BLaER1 treated with 17β-estradiol and CSF1 and Interleukin-3, amounts not matched to agents 10 nM and 100 nM (cell line): ENCODE measurements at regions not wholly inside any gene's neighbourhood (a gene's known extent, or its start where the extent isn't known, plus 50 kb on each side); places are given as distances from the start of the nearest gene placed in this dataset.

Experiments
- H3K27ac ChIP-seq, 11 experiments: shearing (Covaris generic); formaldehyde crosslinking; 2 replicates each; pipeline ENCODE4 v1.8.1; 2022
- H3K27me3 ChIP-seq, 11 experiments: shearing (Covaris generic); formaldehyde crosslinking; 2 replicates each; pipeline ENCODE4 v1.8.1; 2022
- H3K36me3 ChIP-seq, 11 experiments: shearing (Covaris generic); formaldehyde crosslinking; 2 replicates each; pipeline ENCODE4 v1.8.1; 2022
- H3K4me1 ChIP-seq, 10 experiments: shearing (Covaris generic); formaldehyde crosslinking; 2 replicates each; pipeline ENCODE4 v1.8.1; 2022
- H3K4me2 ChIP-seq, 11 experiments: shearing (Covaris generic); formaldehyde crosslinking; 2 replicates each; pipeline ENCODE4 v1.8.1; 2022
- H3K4me3 ChIP-seq, 10 experiments: shearing (Covaris generic); formaldehyde crosslinking; 2 replicates each; pipeline ENCODE4 v1.8.1; 2022
- H3K9ac ChIP-seq, 11 experiments: shearing (Covaris generic); formaldehyde crosslinking; 2 replicates each; pipeline ENCODE4 v1.8.1; 2022
- H3K9me3 ChIP-seq, 11 experiments: shearing (Covaris generic); formaldehyde crosslinking; replicated peaks in 1 of 11; 2 replicates each; pipeline ENCODE4 v1.8.1; 2022
- H4K20me1 ChIP-seq, 11 experiments: shearing (Covaris generic); formaldehyde crosslinking; 2 replicates each; pipeline ENCODE4 v1.8.1; 2022
- Cebpa-rat ChIP-seq, 11 experiments: shearing (Covaris generic); IDR thresholded peaks; 2 replicates each; pipeline ENCODE4 v1.8.1; 2022

- Histone ChIP-seq H3K36me3 (no peaks in the 10 kb centered on the region), H4K20me1 (no peaks in the 10 kb centered on the region), H3K9me3 (no peaks in the 10 kb centered on the region), H3K9ac (no peak overlapping the region), H3K4me3 (no peak overlapping the region), H3K4me2 (no peak overlapping the region), H3K27me3 (no peaks in the 10 kb centered on the region), H3K4me1 (no peaks in the 10 kb centered on the region; a peak in 1 of 20 replicates), H3K27ac (no peak overlapping the region)
- no peak for TF ChIP-seq Cebpa-rat (IDR thresholded peaks at IDR 0.05)
Measured at GRCh38 chr5:165720901-165721300, 2215.5 kb downstream of the MAT2B start.

- no peaks in the 10 kb centered on the region for H3K27me3 ChIP-seq
- no peak overlapping the region for H3K27ac ChIP-seq
- H3K36me3 ChIP-seq, result no peaks in the 10 kb centered on the region
- H3K4me2 ChIP-seq, result no peak overlapping the region
- no peaks in the 10 kb centered on the region; a peak in 1 of 20 replicates for H3K4me1 ChIP-seq
- no peak overlapping the region for H3K4me3 ChIP-seq
- no peak for TF ChIP-seq Cebpa-rat (IDR thresholded peaks at IDR 0.05)
- no peaks in the 10 kb centered on the region for H4K20me1 ChIP-seq
- H3K9me3 ChIP-seq, result no peaks in the 10 kb centered on the region
- H3K9ac ChIP-seq, result no peak overlapping the region
Measured at GRCh38 chr5:165722401-165722800, 2217.0 kb downstream of the MAT2B start.

GRCh38 chr5:165723931-165724330 is 2218.5 kb downstream of the MAT2B start:
- H3K4me3 ChIP-seq, result no peak overlapping the region

DNA sequence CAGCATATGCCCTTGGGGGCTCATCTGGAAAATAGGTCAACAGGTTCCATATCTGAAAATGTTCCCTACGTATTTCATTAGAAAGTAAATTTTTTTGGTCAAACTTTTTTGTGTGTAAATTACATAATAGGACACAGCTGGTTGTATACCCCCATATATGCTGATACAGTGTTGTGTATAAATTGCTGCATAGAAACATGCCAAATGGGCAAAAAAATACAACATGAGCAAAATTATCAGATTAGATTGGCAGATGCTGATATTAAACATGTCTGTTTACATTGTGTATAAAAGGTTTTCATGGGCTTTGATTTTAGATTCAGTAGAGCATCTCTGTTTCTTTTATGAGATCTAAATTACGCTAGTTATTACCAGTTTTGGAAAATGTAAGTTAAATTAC is 2223.0 kb downstream of the MAT2B start:
- Histone ChIP-seq H3K9me3 (no peaks in the 10 kb centered on the region), H3K9ac (no peak overlapping the region)

More at GRCh38 chr5:165723931-165724330, 2218.5 kb downstream of the MAT2B start:
- Histone ChIP-seq H3K4me1 (no peaks in the 10 kb centered on the region; a peak in 1 of 20 replicates), H3K9ac (no peak overlapping the region), H3K27me3 (no peaks in the 10 kb centered on the region), H4K20me1 (no peaks in the 10 kb centered on the region), H3K9me3 (no peaks in the 10 kb centered on the region), H3K36me3 (no peaks in the 10 kb centered on the region), H3K27ac (no peak overlapping the region), H3K4me2 (no peak overlapping the region)
- no peak for TF ChIP-seq Cebpa-rat (IDR thresholded peaks at IDR 0.05)

DNA sequence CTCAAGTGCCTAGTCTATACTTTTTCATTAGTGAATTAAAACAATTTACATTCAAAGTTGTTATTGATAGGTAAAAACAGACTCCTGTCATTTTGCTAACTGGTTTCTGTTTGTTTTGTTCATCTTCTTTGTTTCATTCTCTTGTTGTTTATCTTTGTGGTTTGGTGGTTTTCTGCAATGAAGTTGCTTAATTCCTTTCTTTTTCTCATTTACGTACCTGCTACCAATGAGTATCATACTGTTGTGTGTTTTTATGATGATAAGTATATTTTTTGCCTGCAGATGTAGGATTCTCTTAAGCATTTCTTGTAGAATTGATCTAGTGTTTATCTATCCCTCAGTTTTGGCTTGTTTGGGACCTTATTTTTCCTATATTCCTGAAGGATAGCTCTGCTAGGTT is 2230.0 kb downstream of the MAT2B start:
- peaks cover 6 to 23% (median 9%) of the 10 kb centered on the region in 11 experiments; a peak in 14 of 22 replicates for H3K9me3 ChIP-seq
- no peak overlapping the region for H3K9ac ChIP-seq
- H3K4me1 ChIP-seq, result peaks cover 0 to 6% (median 0%) of the 10 kb centered on the region in 10 experiments; a peak in 1 of 20 replicates
- no peaks in the 10 kb centered on the region for H3K27me3 ChIP-seq
- no peak for TF ChIP-seq Cebpa-rat (IDR thresholded peaks at IDR 0.05)
- no peak overlapping the region for H3K4me3 ChIP-seq
- no peaks in the 10 kb centered on the region for H4K20me1 ChIP-seq
- H3K27ac ChIP-seq, result no peak overlapping the region
- H3K4me2 ChIP-seq, result peak overlapping the region in 1 of 11 experiments; percentile 40; a peak in 1 of 22 replicates
- H3K36me3 ChIP-seq, result no peaks in the 10 kb centered on the region

More for the DNA sequence above, 2223.0 kb downstream of the MAT2B start:
- TF ChIP-seq Cebpa-rat (IDR thresholded peaks at IDR 0.05), result no peak
- H3K36me3 ChIP-seq, result no peaks in the 10 kb centered on the region
- no peak overlapping the region for H3K4me3 ChIP-seq
- no peaks in the 10 kb centered on the region for H4K20me1 ChIP-seq
- no peaks in the 10 kb centered on the region for H3K4me1 ChIP-seq
- no peak overlapping the region for H3K4me2 ChIP-seq
- H3K27ac ChIP-seq, result no peak overlapping the region
- no peaks in the 10 kb centered on the region for H3K27me3 ChIP-seq

DNA sequence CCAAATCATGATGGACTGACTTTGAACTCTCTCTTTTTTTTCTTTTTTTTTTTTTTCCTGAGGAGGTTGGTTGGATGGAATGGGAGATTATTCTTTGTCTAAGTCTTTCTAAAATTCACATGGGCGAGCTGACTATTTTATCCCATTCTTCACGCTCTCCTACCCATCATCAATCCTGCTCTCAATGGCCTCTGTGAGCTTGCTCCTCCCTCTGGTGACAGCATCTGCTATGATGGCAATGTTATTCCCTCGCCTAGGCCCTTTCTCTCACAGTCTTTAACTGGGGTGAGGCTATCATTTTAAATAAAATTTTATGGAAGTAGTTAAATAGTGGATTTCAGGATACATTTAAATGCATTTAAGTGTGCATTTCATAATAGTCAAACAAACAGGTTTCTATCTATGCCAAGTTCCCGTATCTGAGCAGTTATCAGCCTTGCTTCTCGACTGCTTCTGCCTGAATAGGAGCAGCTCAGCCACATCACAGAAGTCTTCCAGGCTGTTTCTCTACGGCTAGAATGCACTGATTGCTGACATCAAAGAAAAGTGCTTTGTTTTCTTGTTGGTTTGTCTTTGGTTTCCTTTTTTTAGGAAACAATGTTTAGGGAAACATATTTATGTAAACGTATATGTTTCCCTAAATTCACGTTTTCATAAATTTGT is 2233.8 kb downstream of the MAT2B start:
- no peaks in the 10 kb centered on the region for H4K20me1 ChIP-seq
- no peak overlapping the region for H3K4me3 ChIP-seq
- no peak overlapping the region for H3K9ac ChIP-seq
- no peaks in the 10 kb centered on the region for H3K27me3 ChIP-seq
- H3K4me2 ChIP-seq, result no peak overlapping the region
- H3K4me1 ChIP-seq, result peaks cover 0 to 6% (median 0%) of the 10 kb centered on the region in 10 experiments; a peak in 1 of 20 replicates
- H3K27ac ChIP-seq, result no peak overlapping the region
- no peaks in the 10 kb centered on the region for H3K36me3 ChIP-seq
- H3K9me3 ChIP-seq, result peaks cover 6 to 23% (median 9%) of the 10 kb centered on the region in 11 experiments; a peak in 14 of 22 replicates
- no peak for TF ChIP-seq Cebpa-rat (IDR thresholded peaks at IDR 0.05)

GRCh38 chr5:165757791-165758190 is 2252.4 kb downstream of the MAT2B start:
- no peaks in the 10 kb centered on the region for H3K36me3 ChIP-seq
- H3K27ac ChIP-seq, result no peak overlapping the region
- no peaks in the 10 kb centered on the region for H3K4me1 ChIP-seq
- H4K20me1 ChIP-seq, result no peaks in the 10 kb centered on the region
- no peaks in the 10 kb centered on the region for H3K9me3 ChIP-seq
- H3K4me3 ChIP-seq, result no peak overlapping the region
- no peak for TF ChIP-seq Cebpa-rat (IDR thresholded peaks at IDR 0.05)
- H3K4me2 ChIP-seq, result no peak overlapping the region
- H3K27me3 ChIP-seq, result no peaks in the 10 kb centered on the region
- no peak overlapping the region for H3K9ac ChIP-seq

DNA sequence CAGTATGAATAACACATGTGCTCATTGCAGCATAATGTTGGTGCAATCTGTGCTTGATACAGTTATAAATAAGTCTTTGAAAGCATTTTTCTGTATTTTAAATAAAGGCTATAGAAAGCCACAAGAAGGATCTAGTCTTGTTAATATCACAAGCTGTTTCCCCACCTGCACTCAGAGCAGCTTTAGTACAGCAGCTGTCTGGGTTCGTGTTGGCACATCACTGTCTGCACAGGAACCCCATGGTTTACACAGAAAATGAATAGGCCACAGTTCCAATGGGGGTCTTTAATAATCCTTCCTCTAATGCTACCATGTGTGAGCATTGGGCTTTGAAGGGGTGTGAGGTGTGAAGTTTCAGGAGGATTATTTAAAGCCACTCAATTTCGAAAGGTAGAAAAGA is 2269.7 kb downstream of the MAT2B start:
- Histone ChIP-seq H3K9me3 (peaks cover 0 to 8% (median 0%) of the 10 kb centered on the region in 11 experiments; a peak in 4 of 22 replicates), H3K4me2 (no peak overlapping the region), H3K9ac (no peak overlapping the region), H3K4me1 (peaks cover 0 to 24% (median 10%) of the 10 kb centered on the region in 10 experiments; a peak in 12 of 20 replicates), H3K36me3 (no peaks in the 10 kb centered on the region), H3K27me3 (no peaks in the 10 kb centered on the region), H3K4me3 (no peak overlapping the region), H3K27ac (0 out of 22 replicates have a peak overlapping the region, but pooled peaks of 1 of the 11 experiments have one; percentile 50), H4K20me1 (no peaks in the 10 kb centered on the region)
- TF ChIP-seq Cebpa-rat (IDR thresholded peaks at IDR 0.05), result no peak

GRCh38 chr5:165779505-165779904 is 2274.1 kb downstream of the MAT2B start:
- H3K4me1 ChIP-seq, result peaks cover 0 to 24% (median 11%) of the 10 kb centered on the region in 10 experiments; a peak in 12 of 20 replicates

DNA sequence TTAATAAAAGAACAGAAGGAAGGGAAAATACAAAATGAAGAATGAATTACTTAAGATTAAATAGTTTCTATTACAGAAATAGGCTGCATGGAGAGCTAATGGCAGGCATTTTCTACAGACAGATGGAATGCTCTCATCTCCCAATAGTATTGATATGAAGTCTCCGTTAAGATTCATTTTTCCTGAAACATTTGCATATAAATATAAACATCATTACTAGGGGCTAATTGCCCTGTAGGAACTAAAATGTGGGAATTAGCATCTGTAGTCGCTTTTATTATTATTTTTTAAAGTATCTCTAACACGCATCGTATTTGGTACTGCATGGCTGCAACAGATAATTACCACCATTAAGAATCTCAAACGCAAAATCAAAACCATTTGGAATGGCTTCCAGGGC is 2275.5 kb downstream of the MAT2B start:
- Histone ChIP-seq H3K4me3 (no peak overlapping the region), H3K9ac (no peak overlapping the region), H3K9me3 (peaks cover 0 to 8% (median 0%) of the 10 kb centered on the region in 11 experiments; a peak in 4 of 22 replicates), H3K27me3 (no peaks in the 10 kb centered on the region), H3K27ac (no peak overlapping the region), H3K4me1 (peaks cover 0 to 24% (median 11%) of the 10 kb centered on the region in 10 experiments; a peak in 12 of 20 replicates), H3K36me3 (no peaks in the 10 kb centered on the region), H4K20me1 (no peaks in the 10 kb centered on the region), H3K4me2 (no peak overlapping the region)
- TF ChIP-seq Cebpa-rat (IDR thresholded peaks at IDR 0.05), result no peak

More at GRCh38 chr5:165779505-165779904, 2274.1 kb downstream of the MAT2B start:
- Histone ChIP-seq H3K4me2 (no peak overlapping the region), H3K4me3 (no peak overlapping the region), H3K9me3 (peaks cover 0 to 8% (median 0%) of the 10 kb centered on the region in 11 experiments; a peak in 4 of 22 replicates), H3K9ac (no peak overlapping the region), H3K27me3 (no peaks in the 10 kb centered on the region), H3K27ac (no peak overlapping the region), H4K20me1 (no peaks in the 10 kb centered on the region), H3K36me3 (no peaks in the 10 kb centered on the region)
- TF ChIP-seq Cebpa-rat (IDR thresholded peaks at IDR 0.05), result no peak
